Osteocyte (in vitro differentiated cells): ENCODE measurements at regions not wholly inside any gene's neighbourhood (a gene's known extent, or its start where the extent isn't known, plus 50 kb on each side); places are given as distances from the start of the nearest gene placed in this dataset.

Experiments
- DNase-seq: peaks from one replicate; pipeline ENCODE4 v3.0.0; 2021; ENCODE audit warnings: mixed read lengths; ENCODE audit not compliant: unreplicated experiment; ENCODE audit errors: extremely low spot score
- H3K27ac Mint-ChIP-seq: one replicate; pipeline ENCODE4 v1.8.0; 2021; ENCODE audit warnings: mild to moderate bottlenecking, mixed read lengths; ENCODE audit not compliant: unreplicated experiment
- H3K27me3 Mint-ChIP-seq: one replicate; pipeline ENCODE4 v1.8.0; 2021; ENCODE audit warnings: mixed read lengths; ENCODE audit not compliant: unreplicated experiment
- H3K36me3 Mint-ChIP-seq: one replicate; pipeline ENCODE4 v1.8.0; 2021; ENCODE audit warnings: mixed read lengths; ENCODE audit not compliant: unreplicated experiment
- H3K4me1 Mint-ChIP-seq: one replicate; pipeline ENCODE4 v1.8.0; 2021; ENCODE audit warnings: mixed read lengths; ENCODE audit not compliant: unreplicated experiment
- H3K4me3 Mint-ChIP-seq: one replicate; pipeline ENCODE4 v1.8.0; 2021; ENCODE audit warnings: mild to moderate bottlenecking, moderate library complexity, mixed read lengths; ENCODE audit not compliant: unreplicated experiment
- H3K9me3 Mint-ChIP-seq: one replicate; pipeline ENCODE4 v1.8.0; 2021; ENCODE audit warnings: mixed read lengths; ENCODE audit not compliant: unreplicated experiment
- TF ChIP-seq, protein P1 (sequence below): fragments of 200-600 bp; sonication (generic); IDR thresholded peaks from 2 replicates; pipeline ENCODE4 v1.5.0; 2021; ENCODE audit warnings: antibody characterized with exemption, mild to moderate bottlenecking, moderate library complexity

DNA sequence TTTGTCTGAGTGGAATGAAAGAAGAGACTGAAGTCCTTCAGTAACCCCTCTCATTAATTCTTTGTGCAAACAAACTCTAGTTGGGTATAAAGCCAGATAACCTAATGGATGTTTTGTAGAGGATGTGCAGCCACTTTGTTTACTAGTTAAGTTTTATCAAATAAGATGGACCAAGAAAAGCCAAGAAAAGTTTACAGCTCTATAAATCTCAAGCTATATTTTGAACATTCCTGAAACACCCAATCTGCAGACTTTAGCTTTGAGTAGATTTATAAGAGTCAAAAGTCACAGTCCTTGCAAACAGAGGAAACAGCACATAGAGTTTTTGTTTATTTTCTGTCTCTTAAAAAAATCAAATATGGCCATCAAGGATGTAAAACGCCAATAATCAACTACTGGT, 452.9 kb downstream of the SPRY1 start:
- H3K36me3 Mint-ChIP-seq = no peaks in the 10 kb centered on the region
- H3K27me3 Mint-ChIP-seq = no peaks in the 10 kb centered on the region

GRCh38 chr4:123851521-123851920, 454.9 kb downstream of the SPRY1 start:
- H3K4me1 Mint-ChIP-seq = peaks cover 13% of the 10 kb centered on the region
- no peaks in the 10 kb centered on the region for H3K27me3 Mint-ChIP-seq
- no peak overlapping the region for H3K27ac Mint-ChIP-seq
- H3K4me3 Mint-ChIP-seq = no peak overlapping the region
- no peak for DNase-seq
- H3K9me3 Mint-ChIP-seq = no peaks in the 10 kb centered on the region
- TF ChIP-seq, protein P1, sequence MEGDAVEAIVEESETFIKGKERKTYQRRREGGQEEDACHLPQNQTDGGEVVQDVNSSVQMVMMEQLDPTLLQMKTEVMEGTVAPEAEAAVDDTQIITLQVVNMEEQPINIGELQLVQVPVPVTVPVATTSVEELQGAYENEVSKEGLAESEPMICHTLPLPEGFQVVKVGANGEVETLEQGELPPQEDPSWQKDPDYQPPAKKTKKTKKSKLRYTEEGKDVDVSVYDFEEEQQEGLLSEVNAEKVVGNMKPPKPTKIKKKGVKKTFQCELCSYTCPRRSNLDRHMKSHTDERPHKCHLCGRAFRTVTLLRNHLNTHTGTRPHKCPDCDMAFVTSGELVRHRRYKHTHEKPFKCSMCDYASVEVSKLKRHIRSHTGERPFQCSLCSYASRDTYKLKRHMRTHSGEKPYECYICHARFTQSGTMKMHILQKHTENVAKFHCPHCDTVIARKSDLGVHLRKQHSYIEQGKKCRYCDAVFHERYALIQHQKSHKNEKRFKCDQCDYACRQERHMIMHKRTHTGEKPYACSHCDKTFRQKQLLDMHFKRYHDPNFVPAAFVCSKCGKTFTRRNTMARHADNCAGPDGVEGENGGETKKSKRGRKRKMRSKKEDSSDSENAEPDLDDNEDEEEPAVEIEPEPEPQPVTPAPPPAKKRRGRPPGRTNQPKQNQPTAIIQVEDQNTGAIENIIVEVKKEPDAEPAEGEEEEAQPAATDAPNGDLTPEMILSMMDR = no peak
- no peaks in the 10 kb centered on the region for H3K36me3 Mint-ChIP-seq

More for the DNA sequence above, 452.9 kb downstream of the SPRY1 start:
- TF ChIP-seq, protein P1 = no peak
- no peak for DNase-seq
- H3K4me1 Mint-ChIP-seq = peaks cover 10% of the 10 kb centered on the region
- H3K4me3 Mint-ChIP-seq = no peak overlapping the region
- H3K9me3 Mint-ChIP-seq = no peaks in the 10 kb centered on the region
- no peak overlapping the region for H3K27ac Mint-ChIP-seq

DNA sequence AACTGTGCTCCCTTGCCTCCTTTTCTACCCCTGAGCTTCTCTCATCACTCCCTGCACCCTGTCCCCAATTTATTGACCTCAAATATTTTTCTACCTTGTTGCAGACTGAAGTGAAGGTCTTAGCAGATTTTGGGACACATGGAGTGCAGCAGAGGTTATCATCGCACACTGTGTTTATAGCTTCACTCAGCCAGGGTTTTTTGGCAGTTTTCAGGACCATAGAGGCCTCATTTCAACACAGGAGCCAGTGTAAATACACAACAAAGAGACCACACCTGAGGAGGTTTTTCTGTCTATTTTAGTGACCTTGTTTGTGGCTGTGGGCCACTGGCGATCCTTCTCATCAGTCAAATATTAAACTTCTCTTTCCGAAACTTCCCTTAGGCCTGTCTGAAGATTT, 457.1 kb downstream of the SPRY1 start:
- H3K36me3 Mint-ChIP-seq = no peaks in the 10 kb centered on the region
- no peaks in the 10 kb centered on the region for H3K9me3 Mint-ChIP-seq
- DNase-seq = no peak
- peaks cover 27% of the 10 kb centered on the region for H3K4me1 Mint-ChIP-seq
- no peak overlapping the region for H3K27ac Mint-ChIP-seq
- H3K27me3 Mint-ChIP-seq = no peaks in the 10 kb centered on the region
- TF ChIP-seq, protein P1 = no peak
- no peak overlapping the region for H3K4me3 Mint-ChIP-seq

DNA sequence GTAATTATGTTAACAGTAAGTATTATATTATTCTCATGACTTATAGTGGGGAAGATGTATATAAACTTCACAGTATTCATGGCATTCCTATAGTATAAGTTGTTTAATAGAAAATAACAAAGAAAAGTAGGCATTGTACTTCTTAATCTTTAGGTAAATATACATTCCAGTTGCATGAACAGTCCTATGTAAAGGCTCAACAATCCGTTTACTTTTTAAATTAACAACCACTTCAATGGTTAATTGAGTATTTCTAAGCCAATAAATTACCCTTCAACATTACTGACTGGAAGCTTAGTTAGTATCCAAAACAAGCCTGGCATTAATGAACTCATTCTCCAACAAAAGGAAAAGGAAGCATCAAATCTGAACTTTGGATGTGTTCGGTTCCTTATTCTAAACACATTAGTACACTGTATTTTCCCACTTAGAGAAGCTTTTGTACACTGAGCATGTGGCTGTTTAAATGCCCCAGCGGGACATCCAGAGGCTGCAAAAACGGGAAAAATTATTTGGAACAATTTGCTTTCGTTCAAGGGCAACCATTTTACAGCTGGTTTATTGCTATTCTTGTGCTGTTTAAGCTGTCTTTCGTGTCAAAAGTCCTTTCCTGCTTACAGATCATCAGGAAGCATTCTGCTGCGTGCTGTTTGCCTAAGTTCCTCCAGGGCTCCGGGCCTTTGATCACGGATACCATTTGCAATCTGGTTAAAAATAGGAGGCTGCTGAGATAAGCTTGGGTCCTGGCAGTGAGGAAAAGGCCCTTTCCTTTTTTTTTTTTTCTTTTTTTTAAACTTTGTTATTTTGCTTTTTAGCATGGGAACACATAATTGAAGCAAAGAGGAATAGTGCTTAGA, 460.3 kb downstream of the SPRY1 start:
- no peaks in the 10 kb centered on the region for H3K36me3 Mint-ChIP-seq
- H3K4me3 Mint-ChIP-seq = peak overlapping the region; percentile 47
- peak overlapping the region; percentile 78 for H3K27ac Mint-ChIP-seq
- no peak for DNase-seq
- H3K9me3 Mint-ChIP-seq = no peaks in the 10 kb centered on the region
- TF ChIP-seq, protein P1 = no peak
- H3K4me1 Mint-ChIP-seq = peaks cover 25% of the 10 kb centered on the region
- no peaks in the 10 kb centered on the region for H3K27me3 Mint-ChIP-seq

DNA sequence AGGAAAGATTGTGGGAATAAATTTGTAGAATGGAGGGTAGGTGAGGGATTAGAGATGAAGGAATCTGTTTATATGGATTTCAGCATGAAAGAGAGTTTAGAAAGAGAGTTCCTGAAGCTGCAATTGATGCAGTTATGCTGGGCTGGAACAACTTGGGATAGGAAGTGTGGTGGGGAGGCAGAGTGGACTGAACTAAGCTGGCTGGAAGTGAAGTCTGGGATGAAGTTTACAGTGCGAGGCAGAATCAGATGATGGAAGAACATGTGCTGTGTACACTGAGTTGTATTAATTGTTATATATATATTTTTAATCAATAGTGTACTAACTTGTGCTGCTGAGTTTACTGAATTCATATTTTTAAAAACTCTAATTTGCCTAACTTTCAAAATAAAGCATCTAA, 461.9 kb downstream of the SPRY1 start:
- peaks cover 25% of the 10 kb centered on the region for H3K4me1 Mint-ChIP-seq
- TF ChIP-seq, protein P1 = no peak

More for the DNA sequence above, 461.9 kb downstream of the SPRY1 start:
- no peaks in the 10 kb centered on the region for H3K9me3 Mint-ChIP-seq
- no peak for DNase-seq
- H3K36me3 Mint-ChIP-seq = no peaks in the 10 kb centered on the region
- no peak overlapping the region for H3K27ac Mint-ChIP-seq
- no peak overlapping the region for H3K4me3 Mint-ChIP-seq
- H3K27me3 Mint-ChIP-seq = no peaks in the 10 kb centered on the region
